SJCRH30 (cell line): ENCODE measurements at regions not wholly inside any gene's neighbourhood (a gene's known extent, or its start where the extent isn't known, plus 50 kb on each side); places are given as distances from the start of the nearest gene placed in this dataset.

Experiments used
- DNase-seq, 2 experiments: peaks; one replicate each; pipeline ENCODE4 v3.0.0-alpha.2; 2015 to 2020
- H3K27ac ChIP-seq: fragments of 250-450 bp; sonication (Bioruptor Pico); 2 replicates; pipeline ENCODE4 v1.5.1; 2020; ENCODE audit warnings: mild to moderate bottlenecking, moderate library complexity
- H3K27me3 ChIP-seq: fragments of 250-450 bp; sonication (Bioruptor Pico); 2 replicates; pipeline ENCODE4 v1.5.1; 2020; ENCODE audit warnings: mild to moderate bottlenecking, moderate library complexity
- H3K36me3 ChIP-seq: fragments of 250-450 bp; sonication (Bioruptor Pico); 2 replicates; pipeline ENCODE4 v1.5.1; 2020; ENCODE audit warnings: mild to moderate bottlenecking, moderate library complexity
- H3K4me1 ChIP-seq: fragments of 250-450 bp; sonication (Bioruptor Pico); 2 replicates; pipeline ENCODE4 v1.5.1; 2020; ENCODE audit warnings: mild to moderate bottlenecking, moderate library complexity
- H3K4me3 ChIP-seq: fragments of 250-450 bp; sonication (Bioruptor Pico); 2 replicates; pipeline ENCODE4 v1.5.1; 2020; ENCODE audit warnings: mild to moderate bottlenecking, moderate library complexity
- H3K9me3 ChIP-seq: fragments of 250-450 bp; sonication (Bioruptor Pico); replicated peaks from 2 replicates; pipeline ENCODE4 v1.5.1; 2020; ENCODE audit warnings: mild to moderate bottlenecking, moderate library complexity

DNA sequence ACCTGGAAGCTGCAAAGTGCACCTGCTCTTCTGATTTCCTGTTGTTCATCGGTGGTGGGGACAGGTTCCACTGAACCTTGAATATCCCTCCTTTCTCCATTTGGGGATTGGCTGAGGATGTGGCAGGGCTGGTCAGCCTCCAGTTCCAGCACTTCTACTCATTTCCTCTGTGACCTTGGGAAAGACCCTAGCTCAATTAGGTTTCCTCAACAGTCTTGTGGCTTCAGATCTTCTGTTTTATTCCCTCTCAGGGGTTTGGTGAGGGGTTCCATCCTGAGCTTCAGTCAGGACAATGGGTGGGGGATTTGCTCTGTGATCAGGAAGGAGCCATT lies 317.1 kb upstream of the PROX1 start:
- DNase-seq, result no peak
- H3K4me3 ChIP-seq, result no peak overlapping the region
- no peaks in the 10 kb centered on the region for H3K36me3 ChIP-seq
- H3K4me1 ChIP-seq, result no peaks in the 10 kb centered on the region
- H3K27me3 ChIP-seq, result no peaks in the 10 kb centered on the region
- H3K9me3 ChIP-seq, result no peaks in the 10 kb centered on the region
- no peak overlapping the region for H3K27ac ChIP-seq

- Histone ChIP-seq H3K27me3 (no peaks in the 10 kb centered on the region), H3K4me3 (no peak overlapping the region), H3K36me3 (no peaks in the 10 kb centered on the region), H3K9me3 (no peaks in the 10 kb centered on the region), H3K27ac (no peak overlapping the region), H3K4me1 (peaks cover 14% of the 10 kb centered on the region)
- DNase-seq, result no peak
Observed at GRCh38 chr1:213675043-213675442, 312.7 kb upstream of the PROX1 start.

DNA sequence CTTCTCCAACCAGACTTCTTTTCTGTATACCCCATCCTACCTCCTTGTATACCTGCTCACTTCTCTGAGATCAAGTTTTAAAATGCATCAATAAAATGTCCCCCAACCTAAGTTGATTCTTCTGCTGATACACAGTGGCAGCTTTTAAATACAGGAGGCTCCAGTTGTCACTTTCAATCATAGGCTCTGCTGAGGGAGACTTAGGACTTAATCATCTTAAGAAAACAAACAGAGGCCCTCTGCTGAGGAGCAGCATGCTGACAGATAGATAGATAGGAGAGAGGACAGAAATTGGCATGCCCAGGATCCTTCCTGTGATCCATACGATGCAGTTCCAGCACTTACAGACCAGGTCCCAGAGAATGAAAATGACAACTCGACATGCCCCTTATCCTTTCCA lies 311.0 kb upstream of the PROX1 start:
- H3K9me3 ChIP-seq, result no peaks in the 10 kb centered on the region
- no peaks in the 10 kb centered on the region for H3K36me3 ChIP-seq
- H3K27me3 ChIP-seq, result no peaks in the 10 kb centered on the region
- DNase-seq, result peak; percentile 51 to 87
- H3K27ac ChIP-seq, result no peak overlapping the region
- H3K4me1 ChIP-seq, result peaks cover 14% of the 10 kb centered on the region
- H3K4me3 ChIP-seq, result no peak overlapping the region

DNA sequence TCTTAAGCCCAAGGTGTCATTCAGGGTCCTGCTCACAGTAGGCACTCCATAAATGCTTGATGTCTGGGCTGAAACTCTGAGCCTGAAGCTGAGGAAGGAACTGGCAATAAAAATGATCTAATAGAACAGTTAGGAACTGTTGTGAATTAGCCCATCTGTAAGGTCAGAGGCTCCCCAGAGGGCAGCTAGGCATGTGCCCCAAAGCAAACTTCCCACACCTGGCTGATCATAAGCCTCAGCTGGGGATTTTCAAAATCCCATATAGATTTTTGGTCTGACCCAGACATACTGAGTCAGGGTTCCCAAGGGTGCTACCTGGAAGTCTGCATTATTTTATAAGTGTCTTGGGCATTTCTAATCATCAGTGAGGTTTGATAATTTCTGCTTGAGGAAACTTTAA lies 309.4 kb upstream of the PROX1 start:
- Histone ChIP-seq H3K4me3 (no peak overlapping the region), H3K36me3 (no peaks in the 10 kb centered on the region), H3K27ac (no peak overlapping the region), H3K4me1 (peaks cover 14% of the 10 kb centered on the region), H3K27me3 (no peaks in the 10 kb centered on the region), H3K9me3 (no peaks in the 10 kb centered on the region)
- DNase-seq, result no peak

GRCh38 chr1:213678753-213679152 lies 309.0 kb upstream of the PROX1 start:
- Histone ChIP-seq H3K27ac (no peak overlapping the region), H3K36me3 (no peaks in the 10 kb centered on the region), H3K27me3 (no peaks in the 10 kb centered on the region), H3K4me3 (no peak overlapping the region), H3K4me1 (peaks cover 16% of the 10 kb centered on the region), H3K9me3 (no peaks in the 10 kb centered on the region)
- DNase-seq, result no peak

DNA sequence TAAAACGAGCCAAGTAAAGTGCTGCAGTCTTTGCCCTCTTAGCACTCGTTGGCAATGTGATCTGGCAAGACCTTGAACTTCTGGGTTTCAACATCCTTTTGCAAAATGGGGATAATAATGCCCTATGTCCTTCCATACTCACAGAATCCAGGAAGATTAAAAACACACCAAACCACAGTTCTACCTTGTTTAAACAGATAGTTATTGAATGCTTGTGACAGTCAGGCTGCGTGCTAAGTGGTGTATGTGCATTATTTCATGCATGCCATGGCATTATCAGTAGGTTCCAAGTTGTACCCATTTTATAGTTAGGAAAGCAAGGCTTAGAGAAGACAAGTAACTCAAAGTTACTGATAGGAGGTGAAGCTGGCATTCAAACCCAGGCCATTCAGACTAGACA lies 308.6 kb upstream of the PROX1 start:
- peaks cover 18% of the 10 kb centered on the region for H3K4me1 ChIP-seq
- H3K27me3 ChIP-seq, result no peaks in the 10 kb centered on the region
- DNase-seq, result no peak
- no peak overlapping the region for H3K4me3 ChIP-seq
- no peaks in the 10 kb centered on the region for H3K9me3 ChIP-seq
- H3K36me3 ChIP-seq, result no peaks in the 10 kb centered on the region
- H3K27ac ChIP-seq, result no peak overlapping the region

- peaks cover 18% of the 10 kb centered on the region for H3K4me1 ChIP-seq
- no peak for DNase-seq
- no peak overlapping the region for H3K27ac ChIP-seq
- no peak overlapping the region for H3K4me3 ChIP-seq
- no peaks in the 10 kb centered on the region for H3K9me3 ChIP-seq
- H3K27me3 ChIP-seq, result no peaks in the 10 kb centered on the region
- H3K36me3 ChIP-seq, result no peaks in the 10 kb centered on the region
Observed at GRCh38 chr1:213680677-213681325, 307.0 kb upstream of the PROX1 start.

DNA sequence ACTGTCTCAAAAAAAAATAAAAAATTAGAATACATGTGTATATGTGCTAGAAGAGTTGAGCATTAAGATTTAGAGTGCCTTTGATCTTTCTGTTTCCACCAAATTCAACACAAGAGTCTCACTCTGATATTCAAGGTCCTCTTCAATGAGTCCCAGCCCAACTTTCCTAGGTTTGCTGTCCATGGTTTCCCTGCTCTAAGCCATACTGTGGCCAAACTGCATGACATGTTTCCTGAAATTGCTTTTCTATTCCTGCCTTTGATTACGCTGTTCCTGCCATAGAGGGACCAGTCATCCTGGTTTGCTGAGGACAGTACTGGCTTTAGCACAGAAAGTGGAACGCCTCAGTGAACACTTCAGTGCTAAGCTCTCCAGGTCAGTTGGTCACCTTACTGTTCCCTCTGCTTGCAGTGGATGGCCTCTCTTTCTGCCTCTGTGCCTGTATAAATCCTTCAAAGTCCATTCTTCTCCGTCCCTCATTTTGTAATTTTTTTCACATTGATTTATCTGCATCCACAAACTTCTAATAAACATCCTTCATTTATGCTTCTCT lies 305.9 kb upstream of the PROX1 start:
- H3K4me1 ChIP-seq, result peaks cover 7% of the 10 kb centered on the region; the same call in 1 of the 2 replicates
- DNase-seq, result no peak
- H3K9me3 ChIP-seq, result no peaks in the 10 kb centered on the region
- H3K4me3 ChIP-seq, result no peak overlapping the region
- no peaks in the 10 kb centered on the region for H3K36me3 ChIP-seq
- H3K27me3 ChIP-seq, result no peaks in the 10 kb centered on the region
- no peak overlapping the region for H3K27ac ChIP-seq

DNA sequence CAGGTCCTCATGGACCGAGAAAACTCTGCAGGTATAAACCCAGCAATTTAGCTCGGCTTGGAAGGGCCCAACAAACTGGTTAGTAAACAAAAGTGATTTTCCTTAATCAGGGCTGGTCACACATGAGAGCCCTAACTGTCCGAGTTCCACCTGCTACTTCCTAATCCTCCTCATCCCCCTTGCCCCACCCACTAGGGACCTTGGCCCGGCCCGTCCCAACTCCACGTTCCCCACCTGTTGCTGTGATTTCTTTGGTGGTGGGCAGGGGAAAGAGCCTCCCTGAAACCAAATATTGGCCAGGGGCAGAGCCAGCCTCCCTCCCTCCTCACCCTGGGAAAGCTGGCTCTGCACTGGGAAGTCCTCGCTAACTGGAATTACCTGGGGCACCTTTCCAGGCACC lies 304.2 kb upstream of the PROX1 start:
- Histone ChIP-seq H3K9me3 (no peaks in the 10 kb centered on the region), H3K27me3 (no peaks in the 10 kb centered on the region), H3K36me3 (no peaks in the 10 kb centered on the region), H3K4me3 (no peak overlapping the region), H3K4me1 (peaks cover 3% of the 10 kb centered on the region; the same call in 1 of the 2 replicates), H3K27ac (no peak overlapping the region)
- DNase-seq, result peak; percentile 40 to 73

- no peak overlapping the region for H3K27ac ChIP-seq
- no peaks in the 10 kb centered on the region for H3K36me3 ChIP-seq
- H3K4me1 ChIP-seq, result peaks cover 3% of the 10 kb centered on the region; the same call in 1 of the 2 replicates
- H3K9me3 ChIP-seq, result no peaks in the 10 kb centered on the region
- no peak overlapping the region for H3K4me3 ChIP-seq
- H3K27me3 ChIP-seq, result no peaks in the 10 kb centered on the region
- DNase-seq, result peak; percentile 32 to 57
Observed at GRCh38 chr1:213684454-213684853, 303.3 kb upstream of the PROX1 start.

- no peak for DNase-seq
- no peak overlapping the region for H3K4me3 ChIP-seq
- no peaks in the 10 kb centered on the region for H3K36me3 ChIP-seq
- no peaks in the 10 kb centered on the region for H3K27me3 ChIP-seq
- H3K4me1 ChIP-seq, result peaks cover 3% of the 10 kb centered on the region; the same call in 1 of the 2 replicates
- H3K27ac ChIP-seq, result no peak overlapping the region
- H3K9me3 ChIP-seq, result no peaks in the 10 kb centered on the region
Observed at GRCh38 chr1:213685992-213686582, 301.7 kb upstream of the PROX1 start.

DNA sequence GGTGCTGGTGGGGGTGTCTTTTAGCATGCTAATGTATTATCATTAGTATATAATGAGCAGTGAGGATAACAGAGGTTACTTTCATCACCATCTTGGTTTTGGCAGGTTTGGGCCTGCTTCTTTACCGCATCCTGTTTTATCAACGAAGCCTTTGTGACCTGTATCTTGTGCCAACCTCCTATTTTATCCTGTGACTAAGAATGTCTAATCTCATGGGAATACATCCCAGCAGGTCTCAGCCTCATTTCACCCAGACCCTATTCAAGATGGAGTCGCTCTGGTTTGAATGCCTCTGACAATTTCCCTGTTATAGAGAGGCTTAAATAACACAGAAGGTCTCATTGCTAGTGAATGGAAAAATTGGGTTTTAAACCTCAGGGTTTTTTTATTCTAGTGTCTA lies 300.8 kb upstream of the PROX1 start:
- no peak for DNase-seq
- Histone ChIP-seq H3K27ac (no peak overlapping the region), H3K9me3 (no peaks in the 10 kb centered on the region), H3K4me3 (no peak overlapping the region), H3K36me3 (no peaks in the 10 kb centered on the region), H3K4me1 (peaks cover 3% of the 10 kb centered on the region; the same call in 1 of the 2 replicates), H3K27me3 (no peaks in the 10 kb centered on the region)

DNA sequence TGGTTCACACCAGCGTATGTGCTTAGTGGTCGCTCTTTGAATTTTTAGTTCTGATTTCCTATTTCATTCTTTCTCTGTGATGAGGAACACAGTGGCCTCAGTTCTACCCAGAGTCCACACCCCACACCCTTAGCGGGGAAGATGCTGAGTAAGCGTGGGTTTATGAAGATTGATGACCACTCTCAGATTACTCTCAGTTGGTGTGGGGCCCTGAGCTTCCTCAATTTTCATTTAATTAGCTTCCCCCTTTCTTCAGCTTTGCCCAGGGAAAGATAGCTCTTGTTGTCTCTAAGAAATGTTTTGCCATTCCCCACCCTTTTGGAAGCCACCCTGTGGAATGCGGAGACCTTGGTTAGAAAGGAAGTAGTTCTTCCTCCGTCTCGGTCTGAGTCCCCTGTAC lies 299.9 kb upstream of the PROX1 start:
- Histone ChIP-seq H3K4me1 (peaks cover 3% of the 10 kb centered on the region; the same call in 1 of the 2 replicates), H3K27me3 (no peaks in the 10 kb centered on the region), H3K9me3 (no peaks in the 10 kb centered on the region), H3K27ac (no peak overlapping the region), H3K4me3 (no peak overlapping the region), H3K36me3 (no peaks in the 10 kb centered on the region)
- no peak for DNase-seq

GRCh38 chr1:213688655-213689054 lies 299.1 kb upstream of the PROX1 start:
- no peak overlapping the region for H3K27ac ChIP-seq
- H3K4me1 ChIP-seq, result peaks cover 2% of the 10 kb centered on the region; the same call in 1 of the 2 replicates
- no peaks in the 10 kb centered on the region for H3K9me3 ChIP-seq
- no peak for DNase-seq
- no peaks in the 10 kb centered on the region for H3K27me3 ChIP-seq
- H3K4me3 ChIP-seq, result no peak overlapping the region
- no peaks in the 10 kb centered on the region for H3K36me3 ChIP-seq

GRCh38 chr1:213689260-213689659 lies 298.5 kb upstream of the PROX1 start:
- H3K27ac ChIP-seq, result no peak overlapping the region
- H3K27me3 ChIP-seq, result no peaks in the 10 kb centered on the region
- no peaks in the 10 kb centered on the region for H3K36me3 ChIP-seq
- no peak for DNase-seq
- H3K9me3 ChIP-seq, result no peaks in the 10 kb centered on the region
- no peak overlapping the region for H3K4me3 ChIP-seq
- no peaks in the 10 kb centered on the region for H3K4me1 ChIP-seq
